ENCODE measurements at regions not wholly inside any gene's neighbourhood (a gene's known extent, or its start where the extent isn't known, plus 50 kb on each side); places are given as distances from the start of the nearest gene placed in this dataset.

GRCh38 chr16:85387171-85387507 is 226.0 kb upstream of the GSE1 start:
- Mint-ChIP-seq H3K27ac (ENCODE audit: unreplicated experiment) (no peak overlapping the region), H3K36me3 (ENCODE audit: low read depth, unreplicated experiment) (peaks cover 7% of the 10 kb centered on the region), H3K9me3 (ENCODE audit: unreplicated experiment) (no peaks in the 10 kb centered on the region), H3K4me3 (ENCODE audit: unreplicated experiment) (no peak overlapping the region), H3K27me3 (ENCODE audit: unreplicated experiment) (peaks cover 6% of the 10 kb centered on the region), H3K4me1 (ENCODE audit: unreplicated experiment) (peaks cover 14% of the 10 kb centered on the region)
- DNase-seq (ENCODE audit: low spot score), result no peak
- TF ChIP-seq CTCF (IDR thresholded peaks at IDR 0.05; ENCODE audit: unreplicated experiment), result no peak

GRCh38 chr16:85387731-85388295 is 225.3 kb upstream of the GSE1 start:
- peaks cover 7% of the 10 kb centered on the region for H3K4me1 Mint-ChIP-seq (ENCODE audit: unreplicated experiment)
- no peaks in the 10 kb centered on the region for H3K9me3 Mint-ChIP-seq (ENCODE audit: unreplicated experiment)
- no peak overlapping the region for H3K4me3 Mint-ChIP-seq (ENCODE audit: unreplicated experiment)
- TF ChIP-seq CTCF (IDR thresholded peaks at IDR 0.05; ENCODE audit: unreplicated experiment), result no peak
- no peak for DNase-seq (ENCODE audit: low spot score)
- peaks cover 7% of the 10 kb centered on the region for H3K36me3 Mint-ChIP-seq (ENCODE audit: low read depth, unreplicated experiment)
- H3K27ac Mint-ChIP-seq (ENCODE audit: unreplicated experiment), result no peak overlapping the region
- H3K27me3 Mint-ChIP-seq (ENCODE audit: unreplicated experiment), result peaks cover 3% of the 10 kb centered on the region

- Mint-ChIP-seq H3K36me3 (ENCODE audit: low read depth, unreplicated experiment) (no peaks in the 10 kb centered on the region), H3K9me3 (ENCODE audit: unreplicated experiment) (no peaks in the 10 kb centered on the region), H3K27ac (ENCODE audit: unreplicated experiment) (peak overlapping the region; percentile 67), H3K4me3 (ENCODE audit: unreplicated experiment) (no peak overlapping the region), H3K4me1 (ENCODE audit: unreplicated experiment) (no peaks in the 10 kb centered on the region), H3K27me3 (ENCODE audit: unreplicated experiment) (peaks cover under 1% of the 10 kb centered on the region)
- no peak for TF ChIP-seq CTCF (IDR thresholded peaks at IDR 0.05; ENCODE audit: unreplicated experiment)
- peak; percentile 1 for DNase-seq (ENCODE audit: low spot score)
These were observed 223.2 kb upstream of the GSE1 start for GRCh38 chr16:85389679-85390470.

- TF ChIP-seq CTCF (IDR thresholded peaks at IDR 0.05; ENCODE audit: unreplicated experiment), result no peak
- peak; percentile 3 for DNase-seq (ENCODE audit: low spot score)
- Mint-ChIP-seq H3K4me3 (ENCODE audit: unreplicated experiment) (no peak overlapping the region), H3K4me1 (ENCODE audit: unreplicated experiment) (no peaks in the 10 kb centered on the region), H3K36me3 (ENCODE audit: low read depth, unreplicated experiment) (no peaks in the 10 kb centered on the region), H3K9me3 (ENCODE audit: unreplicated experiment) (no peaks in the 10 kb centered on the region), H3K27ac (ENCODE audit: unreplicated experiment) (no peak overlapping the region), H3K27me3 (ENCODE audit: unreplicated experiment) (peaks cover 3% of the 10 kb centered on the region)
These were observed 222.5 kb upstream of the GSE1 start for GRCh38 chr16:85390511-85391174.

Measured in endothelial cell (in vitro differentiated cells).